Activated CD4-positive, alpha-beta T cell treated with anti-CD3 and anti-CD28 coated beads, Interleukin-2, amount 10 ng/mL, durations not matched to agents 7 days and 5 days (primary cell): ENCODE measurements at regions not wholly inside any gene's neighbourhood (a gene's known extent, or its start where the extent isn't known, plus 50 kb on each side); places are given as distances from the start of the nearest gene placed in this dataset.

ENCODE experiments used
- CTCF ChIA-PET: fragments of 350-600 bp; sonication (Branson Sonifier 250); formaldehyde crosslinking; loops from one replicate; lab custom pipeline; 2021; ENCODE audit warnings: antibody characterized with exemption; lab: Charles Lee
- POLR2A ChIA-PET: fragments of 350-600 bp; sonication (Branson Sonifier 250); formaldehyde crosslinking; loops from one replicate; lab custom pipeline; 2021; ENCODE audit warnings: antibody characterized with exemption; lab: Charles Lee
- DNase-seq: peaks from one replicate; pipeline ENCODE4 v3.0.0-alpha.2; 2020
- H3K27ac Mint-ChIP-seq: one replicate; pipeline ENCODE4 v1.8.0; 2021; ENCODE audit warnings: mild to moderate bottlenecking, moderate library complexity, mixed read lengths
- H3K27me3 Mint-ChIP-seq: one replicate; pipeline ENCODE4 v1.8.0; 2021; ENCODE audit warnings: mixed read lengths
- H3K36me3 Mint-ChIP-seq: one replicate; pipeline ENCODE4 v1.8.0; 2021; ENCODE audit warnings: low read depth, mixed read lengths
- H3K4me1 Mint-ChIP-seq: one replicate; pipeline ENCODE4 v1.8.0; 2021; ENCODE audit warnings: mixed read lengths
- H3K4me3 Mint-ChIP-seq: one replicate; pipeline ENCODE4 v1.8.0; 2021; ENCODE audit warnings: mild to moderate bottlenecking, moderate library complexity, mixed read lengths
- H3K9me3 Mint-ChIP-seq: one replicate; pipeline ENCODE4 v1.8.0; 2021; ENCODE audit warnings: mixed read lengths

GRCh38 chr10:123375097-123375496, 220.9 kb downstream of the BUB3 start:
- no peaks in the 10 kb centered on the region for H3K9me3 Mint-ChIP-seq
- CTCF ChIA-PET, result no interaction called here
- H3K4me3 Mint-ChIP-seq, result no peak overlapping the region
- H3K4me1 Mint-ChIP-seq, result no peaks in the 10 kb centered on the region
- DNase-seq, result no peak
- no peak overlapping the region for H3K27ac Mint-ChIP-seq
- POLR2A ChIA-PET, result no interaction called here
- no peaks in the 10 kb centered on the region for H3K36me3 Mint-ChIP-seq
- no peaks in the 10 kb centered on the region for H3K27me3 Mint-ChIP-seq

- Mint-ChIP-seq H3K36me3 (no peaks in the 10 kb centered on the region), H3K27me3 (no peaks in the 10 kb centered on the region), H3K4me1 (no peaks in the 10 kb centered on the region), H3K9me3 (no peaks in the 10 kb centered on the region), H3K27ac (no peak overlapping the region), H3K4me3 (no peak overlapping the region)
- ChIA-PET CTCF (no interaction called here), POLR2A (no interaction called here)
- DNase-seq, result no peak
Observed at GRCh38 chr10:123375738-123376137, 221.5 kb downstream of the BUB3 start.

GRCh38 chr10:123377883-123378282, 223.7 kb downstream of the BUB3 start:
- Mint-ChIP-seq H3K9me3 (no peaks in the 10 kb centered on the region), H3K27ac (no peak overlapping the region), H3K4me3 (no peak overlapping the region), H3K4me1 (no peaks in the 10 kb centered on the region), H3K36me3 (no peaks in the 10 kb centered on the region), H3K27me3 (no peaks in the 10 kb centered on the region)
- POLR2A ChIA-PET, result no interaction called here
- no peak for DNase-seq
- CTCF ChIA-PET, result no interaction called here

GRCh38 chr10:123378302-123378701, 224.1 kb downstream of the BUB3 start:
- Mint-ChIP-seq H3K4me3 (no peak overlapping the region), H3K9me3 (no peaks in the 10 kb centered on the region), H3K4me1 (no peaks in the 10 kb centered on the region), H3K27ac (no peak overlapping the region), H3K36me3 (no peaks in the 10 kb centered on the region), H3K27me3 (no peaks in the 10 kb centered on the region)
- CTCF ChIA-PET, result no interaction called here
- DNase-seq, result no peak
- POLR2A ChIA-PET, result no interaction called here

DNA sequence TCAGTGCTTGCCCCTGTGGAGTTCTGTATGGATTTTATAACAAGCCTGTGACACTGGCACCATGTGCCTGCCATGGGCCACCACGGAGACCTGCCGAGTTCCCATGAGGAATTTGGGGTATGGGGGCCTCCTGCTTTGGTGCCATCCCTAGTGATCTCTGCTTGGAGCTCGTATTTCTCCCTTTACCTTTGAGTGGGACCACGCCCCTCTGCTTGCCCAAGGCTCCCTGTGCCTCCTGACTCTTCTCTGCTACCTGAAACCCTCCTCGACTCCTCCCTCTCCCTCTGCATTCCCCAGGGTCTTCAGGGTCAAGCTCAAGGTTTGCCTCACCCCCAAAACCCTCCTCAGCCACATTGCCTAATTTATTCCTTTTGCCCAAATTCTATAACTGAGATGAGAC, 225.0 kb downstream of the BUB3 start:
- Mint-ChIP-seq H3K9me3 (no peaks in the 10 kb centered on the region), H3K4me3 (no peak overlapping the region), H3K27me3 (no peaks in the 10 kb centered on the region), H3K36me3 (no peaks in the 10 kb centered on the region), H3K27ac (no peak overlapping the region), H3K4me1 (no peaks in the 10 kb centered on the region)
- ChIA-PET CTCF (interaction anchor here (1.1 kb wide), 1 partner anchor 339 kb away, joined by 3 read pairs; no protein-coding TSS in a partner anchor), POLR2A (no interaction called here)
- DNase-seq, result no peak

GRCh38 chr10:123380491-123381085, 226.4 kb downstream of the BUB3 start:
- no peak overlapping the region for H3K4me3 Mint-ChIP-seq
- POLR2A ChIA-PET, result no interaction called here
- no peaks in the 10 kb centered on the region for H3K9me3 Mint-ChIP-seq
- H3K27me3 Mint-ChIP-seq, result no peaks in the 10 kb centered on the region
- CTCF ChIA-PET, result no interaction called here
- no peaks in the 10 kb centered on the region for H3K36me3 Mint-ChIP-seq
- H3K27ac Mint-ChIP-seq, result no peak overlapping the region
- no peak for DNase-seq
- H3K4me1 Mint-ChIP-seq, result no peaks in the 10 kb centered on the region

DNA sequence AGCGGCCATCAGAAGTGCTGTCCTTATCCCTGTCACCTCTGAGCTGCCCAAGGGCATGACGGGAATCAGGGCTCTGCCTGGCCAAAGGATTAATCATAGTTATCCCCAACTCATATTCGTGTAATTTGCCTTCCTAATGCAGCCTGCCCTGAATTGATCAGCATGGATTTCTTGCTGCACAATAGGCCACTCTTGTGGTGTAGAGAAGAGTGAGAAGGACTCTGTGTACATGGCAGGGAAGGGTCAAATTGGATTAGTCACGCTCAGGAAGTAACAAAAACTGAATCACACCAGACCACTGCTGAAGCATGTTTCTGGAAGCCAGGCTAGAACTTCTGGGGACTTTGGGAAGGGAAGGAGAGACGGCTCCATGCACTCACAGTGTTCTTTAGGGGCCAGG, 227.0 kb downstream of the BUB3 start:
- ChIA-PET POLR2A (no interaction called here), CTCF (no interaction called here)
- Mint-ChIP-seq H3K9me3 (peaks cover 2% of the 10 kb centered on the region), H3K36me3 (no peaks in the 10 kb centered on the region), H3K27me3 (no peaks in the 10 kb centered on the region), H3K4me3 (no peak overlapping the region), H3K4me1 (no peaks in the 10 kb centered on the region), H3K27ac (no peak overlapping the region)
- DNase-seq, result no peak

GRCh38 chr10:123382491-123382890, 228.3 kb downstream of the BUB3 start:
- Mint-ChIP-seq H3K4me1 (no peaks in the 10 kb centered on the region), H3K9me3 (peaks cover 8% of the 10 kb centered on the region), H3K4me3 (no peak overlapping the region), H3K27me3 (no peaks in the 10 kb centered on the region), H3K36me3 (no peaks in the 10 kb centered on the region), H3K27ac (no peak overlapping the region)
- no peak for DNase-seq
- ChIA-PET CTCF (no interaction called here), POLR2A (no interaction called here)

- H3K27ac Mint-ChIP-seq, result no peak overlapping the region
- ChIA-PET POLR2A (no interaction called here), CTCF (no interaction called here)
- no peak overlapping the region for H3K4me3 Mint-ChIP-seq
- peaks cover 8% of the 10 kb centered on the region for H3K9me3 Mint-ChIP-seq
- H3K27me3 Mint-ChIP-seq, result no peaks in the 10 kb centered on the region
- no peak for DNase-seq
- no peaks in the 10 kb centered on the region for H3K4me1 Mint-ChIP-seq
- H3K36me3 Mint-ChIP-seq, result no peaks in the 10 kb centered on the region
Observed at GRCh38 chr10:123385508-123386080, 231.4 kb downstream of the BUB3 start.

DNA sequence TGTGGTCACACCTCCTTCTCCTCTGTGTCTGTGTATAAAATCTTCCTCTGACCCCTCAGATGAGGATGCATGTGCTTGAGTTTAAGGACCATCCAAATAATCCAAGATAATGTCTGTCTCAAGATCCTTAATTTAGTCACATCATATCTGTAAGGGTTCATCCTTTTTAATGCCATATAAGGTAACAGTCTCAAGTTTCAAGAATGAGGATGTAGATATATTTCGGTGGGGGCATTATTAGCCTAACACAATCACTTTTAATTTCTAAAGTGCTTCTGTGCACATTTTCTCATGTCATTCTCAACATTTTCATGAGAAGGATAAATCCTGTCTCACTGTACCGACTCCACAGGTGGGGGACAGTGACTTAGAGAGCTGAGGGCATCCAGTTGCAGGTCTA, 235.3 kb downstream of the BUB3 start:
- H3K4me1 Mint-ChIP-seq, result no peaks in the 10 kb centered on the region
- H3K9me3 Mint-ChIP-seq, result peaks cover 8% of the 10 kb centered on the region
- ChIA-PET POLR2A (no interaction called here), CTCF (no interaction called here)
- no peaks in the 10 kb centered on the region for H3K36me3 Mint-ChIP-seq
- H3K4me3 Mint-ChIP-seq, result no peak overlapping the region
- no peaks in the 10 kb centered on the region for H3K27me3 Mint-ChIP-seq
- H3K27ac Mint-ChIP-seq, result no peak overlapping the region
- no peak for DNase-seq

DNA sequence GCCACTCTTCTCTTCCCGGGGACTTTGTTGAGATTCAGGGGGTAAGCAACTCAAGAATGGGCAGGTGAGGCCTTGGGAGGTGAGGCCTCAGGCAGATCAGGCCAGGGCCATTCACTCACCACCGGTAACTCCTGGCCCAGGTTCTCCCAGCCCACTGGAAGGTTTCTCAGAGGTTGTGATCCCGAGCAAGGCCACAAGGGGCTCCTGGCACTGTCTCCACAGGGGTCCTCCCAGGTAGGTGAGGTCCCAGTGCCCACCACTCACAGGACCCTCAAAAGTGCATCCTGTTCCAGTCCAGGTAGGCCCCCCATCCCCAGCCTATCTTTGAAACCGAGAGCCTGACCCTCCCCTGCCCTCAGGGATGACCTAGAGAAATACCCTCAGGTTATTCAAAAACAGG, 236.1 kb downstream of the BUB3 start:
- CTCF ChIA-PET, result no interaction called here
- Mint-ChIP-seq H3K4me3 (no peak overlapping the region), H3K9me3 (peaks cover 8% of the 10 kb centered on the region), H3K36me3 (no peaks in the 10 kb centered on the region), H3K27ac (no peak overlapping the region), H3K4me1 (no peaks in the 10 kb centered on the region), H3K27me3 (no peaks in the 10 kb centered on the region)
- POLR2A ChIA-PET, result no interaction called here
- DNase-seq, result no peak

GRCh38 chr10:123390874-123391273, 236.7 kb downstream of the BUB3 start:
- Mint-ChIP-seq H3K4me3 (no peak overlapping the region), H3K36me3 (no peaks in the 10 kb centered on the region), H3K27me3 (no peaks in the 10 kb centered on the region), H3K4me1 (no peaks in the 10 kb centered on the region), H3K27ac (no peak overlapping the region), H3K9me3 (peaks cover 7% of the 10 kb centered on the region)
- POLR2A ChIA-PET, result no interaction called here
- no peak for DNase-seq
- CTCF ChIA-PET, result no interaction called here

DNA sequence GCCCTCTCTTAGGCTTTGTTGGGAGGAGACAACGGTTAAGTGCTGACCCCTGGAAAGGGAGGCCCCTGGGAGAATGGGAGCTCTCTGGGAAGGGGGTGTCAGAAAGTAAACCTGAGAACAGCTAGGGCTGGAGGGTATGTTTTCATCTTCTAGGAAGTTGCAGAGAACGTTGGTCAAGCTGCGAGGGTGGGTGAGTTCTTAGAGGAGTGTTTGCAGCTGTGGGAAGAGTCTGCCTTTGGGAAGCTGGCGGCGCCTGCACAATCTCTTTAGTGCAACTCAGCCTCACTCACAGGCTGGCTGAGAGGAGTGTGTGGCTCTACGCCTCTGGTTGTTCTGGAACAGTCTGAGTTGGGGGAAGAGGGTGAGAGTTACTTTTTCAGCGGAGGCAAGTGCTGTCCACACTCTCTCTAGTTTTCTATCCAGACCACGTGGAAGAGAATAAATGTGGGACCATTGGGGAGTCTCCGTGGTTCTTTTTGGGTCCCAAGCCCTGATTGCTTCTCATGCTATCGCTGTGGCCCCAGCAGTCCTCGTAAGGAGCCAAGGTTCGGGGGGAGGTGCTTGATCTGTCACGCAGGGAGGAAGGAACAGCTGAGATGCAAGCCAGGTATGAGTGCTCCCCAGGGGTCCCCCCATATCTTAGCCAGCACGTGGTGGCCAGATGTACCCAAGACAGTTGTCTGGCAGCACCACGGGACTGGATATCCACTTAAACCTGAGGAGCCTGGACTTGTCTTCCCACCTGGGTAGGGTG, 237.2 kb downstream of the BUB3 start:
- ChIA-PET POLR2A (no interaction called here), CTCF (no interaction called here)
- H3K36me3 Mint-ChIP-seq, result no peaks in the 10 kb centered on the region
- H3K9me3 Mint-ChIP-seq, result peaks cover 4% of the 10 kb centered on the region
- H3K4me3 Mint-ChIP-seq, result no peak overlapping the region
- no peaks in the 10 kb centered on the region for H3K27me3 Mint-ChIP-seq
- H3K4me1 Mint-ChIP-seq, result no peaks in the 10 kb centered on the region
- H3K27ac Mint-ChIP-seq, result no peak overlapping the region
- DNase-seq, result no peak
